Gastrocnemius medialis (tissue), 4 donors: ENCODE measurements at regions not wholly inside any gene's neighbourhood (a gene's known extent, or its start where the extent isn't known, plus 50 kb on each side); places are given as distances from the start of the nearest gene placed in this dataset.

ENCODE experiments used
- CTCF ChIP-seq, 5 experiments: fragments of 450-650 bp in 3 of 5; fragments of 200-600 bp in 2 of 5; sonication (generic) in 2 of 5; IDR thresholded peaks in 4 of 5; conservative IDR thresholded peaks in 1 of 5; 1 replicate in 4 of 5; 2 replicates in 1 of 5; pipeline ENCODE4 v1.5.1; 2016 to 2019; ENCODE audit warnings: antibody characterized with exemption in 5 of 5, mild to moderate bottlenecking in 3 of 5, moderate library complexity in 3 of 5
- POLR2A ChIP-seq, 2 donors: fragments of 450-650 bp; IDR thresholded peaks; one replicate each; pipeline ENCODE4 v1.6.1; 2017; ENCODE audit warnings: antibody characterized with exemption in 2 of 2, mild to moderate bottlenecking in 2 of 2, moderate library complexity in 2 of 2

GRCh38 chr6:68144667-68145066 lies 490.4 kb upstream of the ADGRB3 start:
- TF ChIP-seq CTCF (IDR thresholded peaks at IDR 0.05 in 4 of 5, conservative IDR thresholded peaks at IDR 0.05 in 1 of 5) (no peak), POLR2A (IDR thresholded peaks at IDR 0.05) (no peak)
